ENCODE measurements at regions not wholly inside any gene's neighbourhood (a gene's known extent, or its start where the extent isn't known, plus 50 kb on each side); places are given as distances from the start of the nearest gene placed in this dataset.

DNA sequence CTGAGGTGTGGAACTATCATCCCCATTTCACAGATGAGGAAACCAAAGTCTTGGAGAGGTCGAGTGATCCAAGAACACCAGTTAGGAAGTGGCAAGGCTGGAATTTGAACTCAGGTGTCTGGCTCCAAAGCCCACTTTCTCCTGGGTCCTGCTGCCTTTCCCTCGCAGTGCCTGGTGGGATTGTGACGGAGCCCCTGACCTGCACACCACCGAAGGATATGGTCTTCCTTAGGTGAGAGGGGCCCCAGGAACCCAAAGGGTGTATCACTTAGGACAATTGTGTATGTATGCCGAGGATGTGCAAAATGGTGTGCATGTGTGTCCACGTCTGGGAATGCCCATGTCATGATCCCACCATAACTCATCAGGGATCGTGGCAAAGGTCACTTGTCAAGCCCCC lies 392.7 kb downstream of the MATN1 start:
- TF ChIP-seq YY1 (IDR thresholded peaks at IDR 0.05; ENCODE audit: insufficient read depth, insufficient read length) (no peak), SUZ12 (IDR thresholded peaks at IDR 0.05; ENCODE audit: extremely low read depth, insufficient read depth, insufficient read length) (no peak), ZNF274 (IDR thresholded peaks at IDR 0.05; ENCODE audit: low read depth, low read length) (no peak)
- Histone ChIP-seq H3K9ac (ENCODE audit: insufficient read length, low read depth) (no peak overlapping the region), H3K9me3 (ENCODE audit: insufficient read depth, low read length) (no peaks in the 10 kb centered on the region)

DNA sequence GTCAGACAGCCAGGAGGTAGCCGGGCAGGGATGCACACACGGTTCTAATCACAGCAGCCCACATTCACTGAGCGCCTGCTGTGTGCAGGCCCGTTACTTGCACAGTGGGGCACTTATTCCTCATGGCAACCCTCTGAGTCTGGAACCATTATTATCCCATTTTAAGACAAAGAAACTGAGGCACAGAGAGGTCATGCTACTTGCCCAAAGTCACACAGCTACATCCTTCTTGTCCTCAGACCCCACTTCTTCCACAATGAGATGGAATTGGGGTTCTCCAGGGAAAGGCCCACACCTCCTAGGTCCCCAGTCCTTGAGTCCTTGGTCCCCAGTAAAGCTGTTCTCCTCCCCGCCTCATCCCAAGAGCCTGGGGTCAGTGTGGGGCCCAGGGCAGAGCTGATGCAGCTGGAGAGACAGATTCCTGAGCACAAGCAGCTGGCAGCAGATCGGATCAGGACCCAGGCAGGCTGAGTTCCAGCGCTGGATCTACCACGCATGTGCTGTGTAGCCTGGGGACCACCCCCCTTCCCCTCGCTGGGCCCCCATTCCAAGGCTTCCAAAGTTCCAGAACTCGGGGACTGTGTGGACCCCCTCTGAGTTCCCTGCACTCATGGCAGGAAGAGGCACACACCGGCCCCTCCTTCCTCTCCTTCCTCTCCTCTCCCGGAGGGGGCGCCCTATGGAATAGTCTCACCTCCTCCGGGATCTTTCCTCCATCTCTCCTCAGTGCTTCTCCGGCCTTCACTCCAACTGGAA lies 393.4 kb downstream of the MATN1 start:
- H3K27me3 ChIP-seq (ENCODE audit: insufficient read depth, insufficient read length), result no peaks in the 10 kb centered on the region
- no peaks in the 10 kb centered on the region for H3K9me3 ChIP-seq (ENCODE audit: insufficient read depth, low read length)
- no peaks in the 10 kb centered on the region for H3K36me3 ChIP-seq (ENCODE audit: insufficient read depth, insufficient read length, low read length)
- DNase-seq (ENCODE audit: low read depth, low spot score), result no peak
- H3K4me1 ChIP-seq (ENCODE audit: insufficient read depth, insufficient read length), result peaks cover 21% of the 10 kb centered on the region
- H3K9ac ChIP-seq (ENCODE audit: insufficient read length, low read depth), result no peak overlapping the region
- no peak for TF ChIP-seq YY1 (IDR thresholded peaks at IDR 0.05; ENCODE audit: insufficient read depth, insufficient read length)
- no peak for TF ChIP-seq SUZ12 (IDR thresholded peaks at IDR 0.05; ENCODE audit: extremely low read depth, insufficient read depth, insufficient read length)
- TF ChIP-seq ZNF274 (IDR thresholded peaks at IDR 0.05; ENCODE audit: low read depth, low read length), result no peak
- H3K4me3 ChIP-seq (ENCODE audit: insufficient read length, low read depth), result no peak overlapping the region

More for the DNA sequence above, 392.7 kb downstream of the MATN1 start:
- no peaks in the 10 kb centered on the region for H3K36me3 ChIP-seq (ENCODE audit: insufficient read depth, insufficient read length, low read length)
- H3K4me1 ChIP-seq (ENCODE audit: insufficient read depth, insufficient read length), result peaks cover 20% of the 10 kb centered on the region
- H3K4me3 ChIP-seq (ENCODE audit: insufficient read length, low read depth), result no peak overlapping the region
- no peak for DNase-seq (ENCODE audit: low read depth, low spot score)
- no peaks in the 10 kb centered on the region for H3K27me3 ChIP-seq (ENCODE audit: insufficient read depth, insufficient read length)

- Histone ChIP-seq H3K9me3 (ENCODE audit: insufficient read depth, low read length) (no peaks in the 10 kb centered on the region), H3K9ac (ENCODE audit: insufficient read length, low read depth) (no peak overlapping the region), H3K4me1 (ENCODE audit: insufficient read depth, insufficient read length) (peaks cover 21% of the 10 kb centered on the region), H3K36me3 (ENCODE audit: insufficient read depth, insufficient read length, low read length) (no peaks in the 10 kb centered on the region), H3K27me3 (ENCODE audit: insufficient read depth, insufficient read length) (no peaks in the 10 kb centered on the region), H3K4me3 (ENCODE audit: insufficient read length, low read depth) (no peak overlapping the region)
- no peak for DNase-seq (ENCODE audit: low read depth, low spot score)
- no peak for TF ChIP-seq YY1 (IDR thresholded peaks at IDR 0.05; ENCODE audit: insufficient read depth, insufficient read length)
- TF ChIP-seq ZNF274 (IDR thresholded peaks at IDR 0.05; ENCODE audit: low read depth, low read length), result no peak
- no peak for TF ChIP-seq SUZ12 (IDR thresholded peaks at IDR 0.05; ENCODE audit: extremely low read depth, insufficient read depth, insufficient read length)
These were observed 394.1 kb downstream of the MATN1 start for GRCh38 chr1:30329263-30329753.

GRCh38 chr1:30328401-30329262 lies 394.8 kb downstream of the MATN1 start:
- no peaks in the 10 kb centered on the region for H3K36me3 ChIP-seq (ENCODE audit: insufficient read depth, insufficient read length, low read length)
- no peak overlapping the region for H3K9ac ChIP-seq (ENCODE audit: insufficient read length, low read depth)
- H3K4me3 ChIP-seq (ENCODE audit: insufficient read length, low read depth), result no peak overlapping the region
- H3K9me3 ChIP-seq (ENCODE audit: insufficient read depth, low read length), result no peaks in the 10 kb centered on the region
- TF ChIP-seq YY1 (IDR thresholded peaks at IDR 0.05; ENCODE audit: insufficient read depth, insufficient read length) (no peak), SUZ12 (IDR thresholded peaks at IDR 0.05; ENCODE audit: extremely low read depth, insufficient read depth, insufficient read length) (no peak), ZNF274 (IDR thresholded peaks at IDR 0.05; ENCODE audit: low read depth, low read length) (no peak)
- peaks cover 21% of the 10 kb centered on the region for H3K4me1 ChIP-seq (ENCODE audit: insufficient read depth, insufficient read length)
- DNase-seq (ENCODE audit: low read depth, low spot score), result no peak
- no peaks in the 10 kb centered on the region for H3K27me3 ChIP-seq (ENCODE audit: insufficient read depth, insufficient read length)

GRCh38 chr1:30328100-30328370 lies 395.4 kb downstream of the MATN1 start:
- Histone ChIP-seq H3K4me1 (ENCODE audit: insufficient read depth, insufficient read length) (peaks cover 21% of the 10 kb centered on the region), H3K9me3 (ENCODE audit: insufficient read depth, low read length) (no peaks in the 10 kb centered on the region), H3K9ac (ENCODE audit: insufficient read length, low read depth) (no peak overlapping the region), H3K4me3 (ENCODE audit: insufficient read length, low read depth) (no peak overlapping the region), H3K27me3 (ENCODE audit: insufficient read depth, insufficient read length) (no peaks in the 10 kb centered on the region), H3K36me3 (ENCODE audit: insufficient read depth, insufficient read length, low read length) (no peaks in the 10 kb centered on the region)
- TF ChIP-seq ZNF274 (IDR thresholded peaks at IDR 0.05; ENCODE audit: low read depth, low read length), result no peak
- no peak for TF ChIP-seq YY1 (IDR thresholded peaks at IDR 0.05; ENCODE audit: insufficient read depth, insufficient read length)
- TF ChIP-seq SUZ12 (IDR thresholded peaks at IDR 0.05; ENCODE audit: extremely low read depth, insufficient read depth, insufficient read length), result no peak
- no peak for DNase-seq (ENCODE audit: low read depth, low spot score)

DNA sequence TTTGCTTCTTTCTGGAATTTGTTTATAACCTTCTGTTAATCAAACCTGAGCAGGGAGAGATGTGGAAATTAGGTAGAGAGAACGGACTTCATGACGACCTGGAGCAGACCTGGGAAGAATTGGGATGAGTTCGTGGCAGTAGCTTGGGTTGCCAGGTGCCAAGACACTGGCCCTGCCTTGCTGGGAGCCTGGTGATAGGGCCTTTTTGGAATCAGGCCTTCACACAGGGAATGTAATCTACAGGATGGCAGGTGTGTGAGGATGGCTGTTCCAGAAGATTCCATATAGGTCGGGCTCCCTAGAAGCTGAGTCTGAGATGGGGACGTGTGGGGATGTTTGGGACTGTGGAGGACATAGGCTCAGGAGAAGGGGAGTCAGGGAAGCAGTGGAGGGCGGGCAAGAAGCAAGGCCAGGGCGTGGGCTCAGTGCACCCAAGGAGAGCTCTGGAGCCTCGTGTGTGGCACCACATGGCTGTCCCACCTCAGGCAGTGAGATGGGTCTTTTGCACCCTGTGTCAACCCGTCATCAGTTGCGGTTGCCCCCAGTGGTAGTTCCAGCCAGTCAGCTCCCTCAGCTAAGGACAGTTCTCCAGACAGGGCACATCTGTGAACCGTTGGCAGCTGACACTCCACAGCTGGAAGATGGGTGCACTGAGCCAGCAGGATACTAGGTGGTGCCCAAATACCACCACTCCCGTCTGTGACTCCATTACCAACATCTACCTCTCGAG lies 395.9 kb downstream of the MATN1 start:
- Histone ChIP-seq H3K4me1 (ENCODE audit: insufficient read depth, insufficient read length) (peaks cover 16% of the 10 kb centered on the region), H3K9ac (ENCODE audit: insufficient read length, low read depth) (no peak overlapping the region), H3K27me3 (ENCODE audit: insufficient read depth, insufficient read length) (no peaks in the 10 kb centered on the region), H3K36me3 (ENCODE audit: insufficient read depth, insufficient read length, low read length) (no peaks in the 10 kb centered on the region), H3K4me3 (ENCODE audit: insufficient read length, low read depth) (no peak overlapping the region), H3K9me3 (ENCODE audit: insufficient read depth, low read length) (no peaks in the 10 kb centered on the region)
- DNase-seq (ENCODE audit: low read depth, low spot score), result no peak
- TF ChIP-seq ZNF274 (IDR thresholded peaks at IDR 0.05; ENCODE audit: low read depth, low read length), result no peak
- TF ChIP-seq YY1 (IDR thresholded peaks at IDR 0.05; ENCODE audit: insufficient read depth, insufficient read length), result no peak
- TF ChIP-seq SUZ12 (IDR thresholded peaks at IDR 0.05; ENCODE audit: extremely low read depth, insufficient read depth, insufficient read length), result no peak

All from NT2/D1 (cell line).